Endothelial cell of umbilical vein (primary cell): ENCODE measurements at regions not wholly inside any gene's neighbourhood (a gene's known extent, or its start where the extent isn't known, plus 50 kb on each side); places are given as distances from the start of the nearest gene placed in this dataset.

Experiments
- GATA2 ChIP-seq: IDR thresholded peaks from 2 replicates; pipeline ENCODE4 v1.7.0; 2011; ENCODE audit warnings: low read depth, mild to moderate bottlenecking, moderate library complexity, mixed read lengths, low read length; ENCODE audit not compliant: insufficient read length, insufficient read depth
- JUN ChIP-seq: IDR thresholded peaks from 2 replicates; pipeline ENCODE4 v1.6.1; 2011; ENCODE audit warnings: borderline replicate concordance, low read depth; ENCODE audit not compliant: insufficient read length, insufficient read depth
- MYC ChIP-seq: IDR thresholded peaks from one replicate; pipeline ENCODE4 v1.6.1; 2011; ENCODE audit warnings: mild to moderate bottlenecking, low read depth, low read length
- POLR2A ChIP-seq: IDR thresholded peaks from 2 replicates; pipeline ENCODE4 v1.6.1; 2012; ENCODE audit warnings: low read depth, mild to moderate bottlenecking, control low read depth, low read length
- POLR2AphosphoS5 ChIP-seq: IDR thresholded peaks from 2 replicates; pipeline ENCODE4 v1.6.1; 2012; ENCODE audit warnings: low read depth, mild to moderate bottlenecking, control low read depth, low read length, moderate library complexity; ENCODE audit not compliant: insufficient read depth
- TF ChIP-seq, protein P1 (sequence below), 2 donors: IDR thresholded peaks; 1 replicate in 1 of 2; 2 replicates in 1 of 2; pipeline ENCODE4 v1.5.1; 2011; ENCODE audit warnings: low read length in 2 of 2, mild to moderate bottlenecking in 2 of 2, moderate library complexity in 2 of 2, control low read depth in 1 of 2, inconsistent platforms in 1 of 2, low read depth in 1 of 2; ENCODE audit not compliant: insufficient read depth in 1 of 2; ENCODE audit errors: extremely low read depth in 1 of 2
- TF ChIP-seq, protein P2 (sequence below): IDR thresholded peaks from 2 replicates; pipeline ENCODE4 v1.6.1; 2011; ENCODE audit not compliant: insufficient read depth, insufficient read length

DNA sequence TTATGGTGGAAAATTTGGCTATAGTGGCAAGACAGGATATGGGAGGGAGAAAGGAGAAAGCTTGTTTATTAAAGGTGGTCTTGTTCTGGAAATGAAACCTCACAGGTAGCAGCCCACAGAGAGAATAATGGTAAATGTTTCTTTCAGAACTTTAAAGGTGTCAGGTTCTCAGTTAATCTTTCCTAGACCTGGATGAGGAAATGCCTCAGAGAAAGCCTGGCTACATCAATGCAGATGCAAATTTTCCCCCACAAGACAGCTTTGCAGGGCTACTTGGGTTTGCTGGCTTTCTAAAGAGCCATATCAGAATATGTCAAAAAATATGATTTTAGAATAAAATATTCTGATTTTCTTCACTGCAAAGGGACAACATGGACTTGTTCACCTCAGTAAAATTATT is 715.0 kb downstream of the FAM133A start:
- TF ChIP-seq, protein P1, sequence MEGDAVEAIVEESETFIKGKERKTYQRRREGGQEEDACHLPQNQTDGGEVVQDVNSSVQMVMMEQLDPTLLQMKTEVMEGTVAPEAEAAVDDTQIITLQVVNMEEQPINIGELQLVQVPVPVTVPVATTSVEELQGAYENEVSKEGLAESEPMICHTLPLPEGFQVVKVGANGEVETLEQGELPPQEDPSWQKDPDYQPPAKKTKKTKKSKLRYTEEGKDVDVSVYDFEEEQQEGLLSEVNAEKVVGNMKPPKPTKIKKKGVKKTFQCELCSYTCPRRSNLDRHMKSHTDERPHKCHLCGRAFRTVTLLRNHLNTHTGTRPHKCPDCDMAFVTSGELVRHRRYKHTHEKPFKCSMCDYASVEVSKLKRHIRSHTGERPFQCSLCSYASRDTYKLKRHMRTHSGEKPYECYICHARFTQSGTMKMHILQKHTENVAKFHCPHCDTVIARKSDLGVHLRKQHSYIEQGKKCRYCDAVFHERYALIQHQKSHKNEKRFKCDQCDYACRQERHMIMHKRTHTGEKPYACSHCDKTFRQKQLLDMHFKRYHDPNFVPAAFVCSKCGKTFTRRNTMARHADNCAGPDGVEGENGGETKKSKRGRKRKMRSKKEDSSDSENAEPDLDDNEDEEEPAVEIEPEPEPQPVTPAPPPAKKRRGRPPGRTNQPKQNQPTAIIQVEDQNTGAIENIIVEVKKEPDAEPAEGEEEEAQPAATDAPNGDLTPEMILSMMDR (IDR thresholded peaks at IDR 0.05; ENCODE audit: extremely low read depth in 1 of 2, insufficient read depth in 1 of 2, low read depth in 1 of 2, low read length in 2 of 2): no peak
- TF ChIP-seq, protein P2, sequence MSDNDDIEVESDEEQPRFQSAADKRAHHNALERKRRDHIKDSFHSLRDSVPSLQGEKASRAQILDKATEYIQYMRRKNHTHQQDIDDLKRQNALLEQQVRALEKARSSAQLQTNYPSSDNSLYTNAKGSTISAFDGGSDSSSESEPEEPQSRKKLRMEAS: no peak
- TF ChIP-seq GATA2 (no peak), POLR2A (no peak), JUN (no peak), POLR2AphosphoS5 (no peak), MYC (no peak)
